ENCODE measurements at regions not wholly inside any gene's neighbourhood (a gene's known extent, or its start where the extent isn't known, plus 50 kb on each side); places are given as distances from the start of the nearest gene placed in this dataset.

- Histone ChIP-seq H3K36me3 (no peaks in the 10 kb centered on the region), H3K27ac (replicated peaks) (no peak overlapping the region), H3K4me3 (no peak overlapping the region), H3K4me1 (no peaks in the 10 kb centered on the region), H3K27me3 (ENCODE audit: low read depth) (peaks cover 11% of the 10 kb centered on the region), H3K9me3 (replicated peaks) (no peaks in the 10 kb centered on the region)
- intact Hi-C loops (cut with micrococcal nuclease) = no loop called here
- no peak for DNase-seq
- TF ChIP-seq CTCF (IDR thresholded peaks at IDR 0.05; ENCODE audit: borderline replicate concordance) = no peak
Measured at GRCh38 chr20:24823989-24824693, 124.9 kb upstream of the CST7 start.

- H3K27me3 ChIP-seq (ENCODE audit: low read depth) = peaks cover 23% of the 10 kb centered on the region
- no peak for DNase-seq
- no peak overlapping the region for H3K27ac ChIP-seq (replicated peaks)
- H3K9me3 ChIP-seq (replicated peaks) = no peaks in the 10 kb centered on the region
- no peak overlapping the region for H3K4me3 ChIP-seq
- no peak for TF ChIP-seq CTCF (IDR thresholded peaks at IDR 0.05; ENCODE audit: borderline replicate concordance)
- intact Hi-C loops (cut with micrococcal nuclease) = no loop called here
- H3K4me1 ChIP-seq = no peaks in the 10 kb centered on the region
- no peaks in the 10 kb centered on the region for H3K36me3 ChIP-seq
Measured at GRCh38 chr20:24825591-24825990, 123.5 kb upstream of the CST7 start.

- no peaks in the 10 kb centered on the region for H3K36me3 ChIP-seq
- H3K27me3 ChIP-seq (ENCODE audit: low read depth) = peaks cover 38% of the 10 kb centered on the region
- no peak for DNase-seq
- intact Hi-C loops (cut with micrococcal nuclease) = no loop called here
- TF ChIP-seq CTCF (IDR thresholded peaks at IDR 0.05; ENCODE audit: borderline replicate concordance) = no peak
- no peak overlapping the region for H3K27ac ChIP-seq (replicated peaks)
- H3K4me3 ChIP-seq = no peak overlapping the region
- H3K4me1 ChIP-seq = no peaks in the 10 kb centered on the region
- no peaks in the 10 kb centered on the region for H3K9me3 ChIP-seq (replicated peaks)
Measured at GRCh38 chr20:24827603-24828295, 121.3 kb upstream of the CST7 start.

- Histone ChIP-seq H3K4me1 (no peaks in the 10 kb centered on the region), H3K36me3 (no peaks in the 10 kb centered on the region), H3K27ac (replicated peaks) (no peak overlapping the region), H3K27me3 (ENCODE audit: low read depth) (peaks cover 33% of the 10 kb centered on the region), H3K9me3 (replicated peaks) (no peaks in the 10 kb centered on the region), H3K4me3 (no peak overlapping the region)
- TF ChIP-seq CTCF (IDR thresholded peaks at IDR 0.05; ENCODE audit: borderline replicate concordance) = no peak
- DNase-seq = no peak
- intact Hi-C loops (cut with micrococcal nuclease) = no loop called here
Measured at GRCh38 chr20:24828992-24829648, 119.9 kb upstream of the CST7 start.

GRCh38 chr20:24829649-24830370, 119.3 kb upstream of the CST7 start:
- DNase-seq = no peak
- intact Hi-C loops (cut with micrococcal nuclease) = no loop called here
- H3K36me3 ChIP-seq = no peaks in the 10 kb centered on the region
- H3K4me3 ChIP-seq = no peak overlapping the region
- H3K27ac ChIP-seq (replicated peaks) = no peak overlapping the region
- no peaks in the 10 kb centered on the region for H3K9me3 ChIP-seq (replicated peaks)
- no peak for TF ChIP-seq CTCF (IDR thresholded peaks at IDR 0.05; ENCODE audit: borderline replicate concordance)
- H3K4me1 ChIP-seq = no peaks in the 10 kb centered on the region
- H3K27me3 ChIP-seq (ENCODE audit: low read depth) = peaks cover 31% of the 10 kb centered on the region

All from left ventricle myocardium inferior (tissue), 1 donor.